OCI-LY3 (cell line): ENCODE measurements at regions not wholly inside any gene's neighbourhood (a gene's known extent, or its start where the extent isn't known, plus 50 kb on each side); places are given as distances from the start of the nearest gene placed in this dataset.

ENCODE experiments used
- H2AFZ ChIP-seq: fragments of 200-600, 300-600 bp; shearing (Covaris generic); 2 replicates; pipeline ENCODE4 v1.6.0; 2014; ENCODE audit warnings: antibody characterized with exemption, low read depth, low read length
- H3K27ac ChIP-seq: fragments of 200-600, 300-600 bp; sonication (generic); 2 replicates; pipeline ENCODE4 v1.5.1; 2014; ENCODE audit warnings: mild to moderate bottlenecking, low read length, moderate library complexity, mixed read lengths
- H3K27me3 ChIP-seq: fragments of 200-600, 300-600 bp; sonication (generic); 2 replicates; pipeline ENCODE4 v1.6.1; 2014; ENCODE audit warnings: low read depth, low read length, mixed read lengths
- H3K36me3 ChIP-seq: fragments of 200-600, 300-600 bp; sonication (generic); replicated peaks from 2 replicates; pipeline ENCODE3; 2014; ENCODE audit warnings: low read depth, low read length, mixed read lengths
- H3K4me1 ChIP-seq: fragments of 300-600, 200-600 bp; sonication (generic); 2 replicates; pipeline ENCODE4 v1.6.1; 2014; ENCODE audit warnings: low read length, mixed read lengths
- H3K4me2 ChIP-seq: fragments of 200-600, 300-600 bp; sonication (generic); 2 replicates; pipeline ENCODE4 v1.6.1; 2014; ENCODE audit warnings: low read length, mixed read lengths
- H3K4me3 ChIP-seq: fragments of 300-600, 200-600 bp; sonication (generic); 2 replicates; pipeline ENCODE4 v1.5.1; 2014; ENCODE audit warnings: antibody characterized with exemption, mild to moderate bottlenecking, low read length, moderate library complexity
- H3K79me2 ChIP-seq: fragments of 300-600, 200-600 bp; shearing (Covaris generic); 2 replicates; pipeline ENCODE4 v1.6.1; 2014; ENCODE audit warnings: mild to moderate bottlenecking, low read length, mixed read lengths
- H3K9ac ChIP-seq: fragments of 300-600, 200-600 bp; shearing (Covaris generic); 2 replicates; pipeline ENCODE4 v1.6.0; 2014; ENCODE audit warnings: mild to moderate bottlenecking, low read length, moderate library complexity
- H3K9me3 ChIP-seq: fragments of 200-600, 300-600 bp; shearing (Covaris generic); 2 replicates; pipeline ENCODE4 v1.6.1; 2014; ENCODE audit warnings: low read length, mixed read lengths; ENCODE audit not compliant: insufficient read depth
- H4K20me1 ChIP-seq: fragments of 200-600, 300-600 bp; sonication (generic); 2 replicates; pipeline ENCODE4 v1.6.1; 2016; ENCODE audit warnings: low read length, mixed read lengths; ENCODE audit not compliant: insufficient read depth
- CTCF ChIP-seq: fragments of 200-600, 300-600 bp; sonication (generic); IDR thresholded peaks from 2 replicates; pipeline ENCODE4 v1.5.1; 2014; ENCODE audit warnings: antibody characterized with exemption, low read length, low read depth
- EZH2phosphoT487 ChIP-seq: fragments of 200-600 bp; shearing (Covaris generic); IDR thresholded peaks from 2 replicates; pipeline ENCODE4 v1.6.1; 2018; ENCODE audit warnings: antibody characterized with exemption, mixed run types, low read depth

DNA sequence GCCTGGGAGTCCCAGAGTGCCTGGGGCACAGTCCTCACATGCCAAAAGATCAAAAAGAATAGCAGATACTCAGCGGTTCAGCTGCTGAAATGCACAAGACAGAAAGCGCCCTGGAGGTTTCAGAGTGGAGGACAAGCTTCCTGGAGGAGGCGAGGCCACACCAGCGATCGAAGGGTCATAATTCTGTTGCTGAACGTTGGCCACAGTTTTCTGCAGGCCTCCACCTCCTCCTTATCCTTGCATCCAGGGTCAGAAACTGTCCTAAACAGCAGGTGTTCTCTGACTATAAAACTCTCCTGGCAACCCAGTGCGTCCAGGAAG, 220.3 kb upstream of the LINGO1 start:
- H3K27ac ChIP-seq, result no peak overlapping the region
- peaks cover 9% of the 10 kb centered on the region for H3K36me3 ChIP-seq
- H3K9ac ChIP-seq, result no peak overlapping the region
- no peak overlapping the region for H3K4me3 ChIP-seq
- no peak overlapping the region for H3K4me2 ChIP-seq
- H3K4me1 ChIP-seq, result peaks cover 23% of the 10 kb centered on the region
- H3K9me3 ChIP-seq, result peaks cover 6% of the 10 kb centered on the region; the same call in 1 of the 2 replicates
- no peaks in the 10 kb centered on the region for H4K20me1 ChIP-seq
- TF ChIP-seq EZH2phosphoT487, result no peak
- TF ChIP-seq CTCF, result no peak
- H2AFZ ChIP-seq, result no peak overlapping the region
- H3K79me2 ChIP-seq, result no peaks in the 10 kb centered on the region
- H3K27me3 ChIP-seq, result peaks cover 10% of the 10 kb centered on the region; the same call in 1 of the 2 replicates

- Histone ChIP-seq H3K79me2 (no peaks in the 10 kb centered on the region), H3K4me3 (no peak overlapping the region), H2AFZ (no peak overlapping the region), H3K4me1 (peaks cover 22% of the 10 kb centered on the region), H3K36me3 (peaks cover 9% of the 10 kb centered on the region), H3K9ac (no peak overlapping the region), H3K9me3 (peaks cover 9% of the 10 kb centered on the region; the same call in 1 of the 2 replicates), H4K20me1 (no peaks in the 10 kb centered on the region), H3K4me2 (peak overlapping the region; percentile 70; the same call in 1 of the 2 replicates), H3K27ac (no peak overlapping the region), H3K27me3 (peaks cover 10% of the 10 kb centered on the region; the same call in 1 of the 2 replicates)
- TF ChIP-seq CTCF (no peak), EZH2phosphoT487 (no peak)
Observed at GRCh38 chr15:77852241-77853007, 219.7 kb upstream of the LINGO1 start.

DNA sequence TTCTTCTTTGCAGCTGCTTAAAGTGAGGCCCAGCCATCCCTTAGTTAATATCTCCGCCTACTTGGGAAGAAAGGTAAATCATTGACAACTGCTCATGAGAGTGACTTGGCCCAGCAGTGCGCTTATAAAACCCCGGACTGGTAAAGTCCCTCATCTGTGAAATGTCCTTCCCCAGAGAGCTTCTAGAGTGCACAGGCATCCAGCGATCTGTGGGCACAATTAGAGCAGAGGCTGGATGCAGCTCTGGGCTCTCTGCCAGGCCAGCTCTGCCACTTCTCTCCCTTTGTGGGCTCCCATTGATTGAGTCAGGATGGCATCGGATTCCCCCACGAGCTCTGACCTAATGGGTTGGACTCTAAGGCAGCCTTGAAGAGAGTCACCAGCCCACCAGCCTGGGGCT, 219.0 kb upstream of the LINGO1 start:
- Histone ChIP-seq H2AFZ (0 out of 2 replicates have a peak overlapping the region, but pooled peaks have one; percentile 42), H3K4me2 (peak overlapping the region; percentile 70), H3K79me2 (no peaks in the 10 kb centered on the region), H3K36me3 (peaks cover 13% of the 10 kb centered on the region), H4K20me1 (no peaks in the 10 kb centered on the region), H3K27me3 (peaks cover 10% of the 10 kb centered on the region; the same call in 1 of the 2 replicates), H3K9me3 (peaks cover 16% of the 10 kb centered on the region), H3K27ac (peak overlapping the region; percentile 50), H3K9ac (peak overlapping the region; percentile 28; the same call in 1 of the 2 replicates), H3K4me3 (peak overlapping the region; percentile 33), H3K4me1 (peaks cover 27% of the 10 kb centered on the region)
- TF ChIP-seq EZH2phosphoT487 (no peak), CTCF (peak; percentile 8; the same call in 1 of the 2 replicates)

DNA sequence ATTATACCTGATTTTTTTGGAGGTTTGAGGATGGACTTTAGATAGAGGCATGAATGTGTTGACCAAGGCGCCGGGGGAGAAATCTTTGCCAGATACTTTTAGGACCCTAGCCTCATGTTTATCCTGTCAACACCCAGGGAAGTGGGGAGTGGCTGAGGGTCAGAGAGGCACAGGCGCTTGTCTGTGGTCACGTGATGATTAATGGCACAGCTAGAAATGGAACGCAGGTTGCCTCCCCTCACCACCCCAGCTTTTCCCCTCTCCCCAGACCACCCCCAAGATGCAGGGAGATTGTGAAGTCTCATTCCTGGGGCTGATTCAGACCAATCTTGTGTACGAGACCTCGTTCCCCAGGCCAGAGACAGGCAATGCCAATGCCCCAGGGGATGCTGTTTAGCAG, 218.4 kb upstream of the LINGO1 start:
- Histone ChIP-seq H3K27me3 (peaks cover 10% of the 10 kb centered on the region; the same call in 1 of the 2 replicates), H4K20me1 (no peaks in the 10 kb centered on the region), H3K27ac (peak overlapping the region; percentile 50)

More for the DNA sequence above, 218.4 kb upstream of the LINGO1 start:
- peaks cover 31% of the 10 kb centered on the region for H3K4me1 ChIP-seq
- H2AFZ ChIP-seq, result 0 out of 2 replicates have a peak overlapping the region, but pooled peaks have one; percentile 42
- H3K36me3 ChIP-seq, result peaks cover 16% of the 10 kb centered on the region
- no peak for TF ChIP-seq EZH2phosphoT487
- no peak for TF ChIP-seq CTCF
- peaks cover 20% of the 10 kb centered on the region for H3K9me3 ChIP-seq
- H3K4me3 ChIP-seq, result peak overlapping the region; percentile 33
- peak overlapping the region; percentile 28; the same call in 1 of the 2 replicates for H3K9ac ChIP-seq
- H3K79me2 ChIP-seq, result no peaks in the 10 kb centered on the region
- H3K4me2 ChIP-seq, result peak overlapping the region; percentile 70
